Activated CD8-positive, alpha-beta T cell treated with anti-CD3 and anti-CD28 coated beads for 36 hours (primary cell): ENCODE measurements at regions not wholly inside any gene's neighbourhood (a gene's known extent, or its start where the extent isn't known, plus 50 kb on each side); places are given as distances from the start of the nearest gene placed in this dataset.

Experiments used
- ATAC-seq: fragments of 200-7000 bp; cut with Tn5 transposase; one replicate; pipeline ENCODE4 v1.10.0; 2021; ENCODE audit warnings: mild to moderate bottlenecking, moderate library complexity
- CTCF ChIA-PET: fragments of 350-600 bp; sonication (Branson Sonifier 250); formaldehyde crosslinking; loops from one replicate; lab custom pipeline; 2021; ENCODE audit warnings: antibody characterized with exemption; lab: Charles Lee
- POLR2A ChIA-PET: fragments of 350-600 bp; sonication (Branson Sonifier 250); formaldehyde crosslinking; loops from one replicate; lab custom pipeline; 2021; ENCODE audit warnings: antibody characterized with exemption; lab: Charles Lee
- DNase-seq: peaks from one replicate; pipeline ENCODE4 v3.0.0-alpha.2; 2020
- H3K27ac Mint-ChIP-seq: one replicate; pipeline ENCODE4 v1.8.0; 2021; ENCODE audit warnings: mild to moderate bottlenecking, mixed read lengths
- H3K27me3 Mint-ChIP-seq: one replicate; pipeline ENCODE4 v1.8.0; 2021; ENCODE audit warnings: mixed read lengths
- H3K36me3 Mint-ChIP-seq: one replicate; pipeline ENCODE4 v1.8.0; 2021; ENCODE audit warnings: low read depth, mixed read lengths
- H3K4me1 Mint-ChIP-seq: one replicate; pipeline ENCODE4 v1.8.0; 2021; ENCODE audit warnings: low read depth, mixed read lengths
- H3K4me3 Mint-ChIP-seq: one replicate; pipeline ENCODE4 v1.8.0; 2021; ENCODE audit warnings: mild to moderate bottlenecking, moderate library complexity, mixed read lengths
- H3K9me3 Mint-ChIP-seq: one replicate; pipeline ENCODE4 v1.8.0; 2021; ENCODE audit warnings: mixed read lengths
- CTCF ChIP-seq: fragments of 200-600 bp; IDR thresholded peaks from one replicate; pipeline ENCODE4 v1.8.0; 2022; ENCODE audit warnings: antibody characterized with exemption, mild to moderate bottlenecking
- intact Hi-C: fragments of 100-400 bp; cut with micrococcal nuclease; formaldehyde crosslinking; loops from one replicate; pipeline ENCODE4 v1.10.0; 2022

- Mint-ChIP-seq H3K27ac (no peak overlapping the region), H3K4me1 (no peaks in the 10 kb centered on the region), H3K36me3 (no peaks in the 10 kb centered on the region), H3K27me3 (no peaks in the 10 kb centered on the region), H3K9me3 (peaks cover 3% of the 10 kb centered on the region), H3K4me3 (no peak overlapping the region)
- intact Hi-C loops: no loop called here
- no peak for DNase-seq
- TF ChIP-seq CTCF: no peak
- CTCF ChIA-PET: no interaction called here
- no peak for ATAC-seq
- POLR2A ChIA-PET: no interaction called here
Observed at GRCh38 chr15:25548600-25548999, 109.8 kb upstream of the UBE3A start.

GRCh38 chr15:25545889-25546288, 107.1 kb upstream of the UBE3A start:
- Mint-ChIP-seq H3K27ac (no peak overlapping the region), H3K4me3 (no peak overlapping the region), H3K4me1 (no peaks in the 10 kb centered on the region), H3K9me3 (no peaks in the 10 kb centered on the region), H3K36me3 (no peaks in the 10 kb centered on the region), H3K27me3 (no peaks in the 10 kb centered on the region)
- POLR2A ChIA-PET: no interaction called here
- CTCF ChIA-PET: no interaction called here
- no peak for TF ChIP-seq CTCF
- DNase-seq (no peak), ATAC-seq (no peak)
- intact Hi-C loops: no loop called here

GRCh38 chr15:25545017-25545416, 106.2 kb upstream of the UBE3A start:
- ChIA-PET CTCF (no interaction called here), POLR2A (no interaction called here)
- no peak overlapping the region for H3K4me3 Mint-ChIP-seq
- H3K36me3 Mint-ChIP-seq: no peaks in the 10 kb centered on the region
- TF ChIP-seq CTCF: no peak
- H3K27me3 Mint-ChIP-seq: no peaks in the 10 kb centered on the region
- no peak for ATAC-seq
- no peak overlapping the region for H3K27ac Mint-ChIP-seq
- intact Hi-C loops: no loop called here
- H3K4me1 Mint-ChIP-seq: no peaks in the 10 kb centered on the region
- no peaks in the 10 kb centered on the region for H3K9me3 Mint-ChIP-seq
- DNase-seq: no peak

- H3K4me3 Mint-ChIP-seq: no peak overlapping the region
- ChIA-PET POLR2A (no interaction called here), CTCF (no interaction called here)
- no peak for DNase-seq
- no peak for ATAC-seq
- H3K9me3 Mint-ChIP-seq: no peaks in the 10 kb centered on the region
- no peaks in the 10 kb centered on the region for H3K4me1 Mint-ChIP-seq
- intact Hi-C loops: no loop called here
- H3K27me3 Mint-ChIP-seq: no peaks in the 10 kb centered on the region
- TF ChIP-seq CTCF: no peak
- H3K27ac Mint-ChIP-seq: no peak overlapping the region
- no peaks in the 10 kb centered on the region for H3K36me3 Mint-ChIP-seq
Observed at GRCh38 chr15:25544076-25544475, 105.3 kb upstream of the UBE3A start.

- intact Hi-C loops: no loop called here
- H3K36me3 Mint-ChIP-seq: no peaks in the 10 kb centered on the region
- no peak for ATAC-seq
- no peaks in the 10 kb centered on the region for H3K4me1 Mint-ChIP-seq
- H3K27me3 Mint-ChIP-seq: no peaks in the 10 kb centered on the region
- no peak overlapping the region for H3K27ac Mint-ChIP-seq
- H3K9me3 Mint-ChIP-seq: no peaks in the 10 kb centered on the region
- no peak for TF ChIP-seq CTCF
- ChIA-PET POLR2A (no interaction called here), CTCF (no interaction called here)
- no peak for DNase-seq
- H3K4me3 Mint-ChIP-seq: no peak overlapping the region
Observed at GRCh38 chr15:25543196-25543595, 104.4 kb upstream of the UBE3A start.
